HepG2 (cell line): ENCODE measurements at regions not wholly inside any gene's neighbourhood (a gene's known extent, or its start where the extent isn't known, plus 50 kb on each side); places are given as distances from the start of the nearest gene placed in this dataset.

Experiments
- FIP1L1 ChIP-seq: fragments of 200-400 bp; formaldehyde crosslinking; IDR thresholded peaks from 2 replicates; pipeline ENCODE4 v1.6.1; 2018; ENCODE audit warnings: low read depth, mild to moderate bottlenecking, low read length, moderate library complexity, borderline replicate concordance; ENCODE audit not compliant: insufficient read depth
- HOXA3 ChIP-seq: sonication (generic); formaldehyde crosslinking; IDR thresholded peaks from 2 replicates; pipeline ENCODE4 v1.5.0; 2020; ENCODE audit warnings: missing genetic modification reagents
- HOXA7 ChIP-seq: sonication (generic); formaldehyde crosslinking; IDR thresholded peaks from 2 replicates; pipeline ENCODE4 v1.8.1; 2022; ENCODE audit warnings: mild to moderate bottlenecking, missing genetic modification reagents, moderate library complexity
- POLR2A ChIP-seq, 2 experiments: IDR thresholded peaks; 2 replicates each; pipeline ENCODE4 v1.6.1; 2011; ENCODE audit warnings: low read depth in 2 of 2, low read length in 2 of 2, mild to moderate bottlenecking in 1 of 2, moderate library complexity in 1 of 2; ENCODE audit not compliant: insufficient read depth in 1 of 2
- SMAD3 ChIP-seq: sonication (generic); formaldehyde crosslinking; IDR thresholded peaks from 2 replicates; pipeline ENCODE4 v1.4.0; 2020; ENCODE audit warnings: missing genetic modification reagents
- ZNF274 ChIP-seq: sonication (generic); formaldehyde crosslinking; IDR thresholded peaks from 2 replicates; pipeline ENCODE4 v1.5.1; 2020; ENCODE audit warnings: mild to moderate bottlenecking, missing genetic modification reagents
- ZNF335 ChIP-seq: sonication (generic); formaldehyde crosslinking; IDR thresholded peaks from 2 replicates; pipeline ENCODE4 v1.4.0; 2020; ENCODE audit warnings: missing genetic modification reagents
- ZNF790 ChIP-seq: sonication (generic); formaldehyde crosslinking; IDR thresholded peaks from 2 replicates; pipeline ENCODE4 v1.8.0; 2022; ENCODE audit warnings: missing genetic modification reagents, mild to moderate bottlenecking, borderline replicate concordance
- ZNF879 ChIP-seq: sonication (generic); formaldehyde crosslinking; IDR thresholded peaks from 2 replicates; pipeline ENCODE4 v1.8.1; 2023; ENCODE audit warnings: missing genetic modification reagents
- TF ChIP-seq, protein P1 (sequence below): sonication (generic); formaldehyde crosslinking; IDR thresholded peaks from 2 replicates; pipeline ENCODE4 v1.5.0; 2020; ENCODE audit warnings: mild to moderate bottlenecking, missing genetic modification reagents, moderate library complexity

DNA sequence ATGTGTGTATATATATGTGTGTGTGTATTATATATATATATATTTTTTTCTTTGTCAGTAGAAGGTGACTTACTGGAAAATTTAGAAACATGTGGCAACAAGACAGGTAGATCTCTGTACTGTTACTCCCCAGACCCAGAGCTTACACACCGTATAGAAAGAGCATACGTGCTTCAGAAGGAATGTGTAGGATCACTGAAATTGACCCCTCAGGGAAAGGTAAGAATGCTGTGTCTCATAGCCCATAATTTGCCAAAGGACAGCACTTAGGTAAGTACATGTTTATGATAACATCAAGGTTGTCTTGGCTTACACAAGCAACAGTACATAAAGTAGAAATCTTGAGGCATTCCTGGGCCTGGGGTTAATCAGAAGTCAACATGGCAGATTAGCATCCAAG is 54.2 kb upstream of the PDE3B start:
- TF ChIP-seq HOXA7 (CRISPR knock-in tag) = no peak
- no peak for TF ChIP-seq SMAD3 (CRISPR knock-in tag)
- TF ChIP-seq, protein P1, sequence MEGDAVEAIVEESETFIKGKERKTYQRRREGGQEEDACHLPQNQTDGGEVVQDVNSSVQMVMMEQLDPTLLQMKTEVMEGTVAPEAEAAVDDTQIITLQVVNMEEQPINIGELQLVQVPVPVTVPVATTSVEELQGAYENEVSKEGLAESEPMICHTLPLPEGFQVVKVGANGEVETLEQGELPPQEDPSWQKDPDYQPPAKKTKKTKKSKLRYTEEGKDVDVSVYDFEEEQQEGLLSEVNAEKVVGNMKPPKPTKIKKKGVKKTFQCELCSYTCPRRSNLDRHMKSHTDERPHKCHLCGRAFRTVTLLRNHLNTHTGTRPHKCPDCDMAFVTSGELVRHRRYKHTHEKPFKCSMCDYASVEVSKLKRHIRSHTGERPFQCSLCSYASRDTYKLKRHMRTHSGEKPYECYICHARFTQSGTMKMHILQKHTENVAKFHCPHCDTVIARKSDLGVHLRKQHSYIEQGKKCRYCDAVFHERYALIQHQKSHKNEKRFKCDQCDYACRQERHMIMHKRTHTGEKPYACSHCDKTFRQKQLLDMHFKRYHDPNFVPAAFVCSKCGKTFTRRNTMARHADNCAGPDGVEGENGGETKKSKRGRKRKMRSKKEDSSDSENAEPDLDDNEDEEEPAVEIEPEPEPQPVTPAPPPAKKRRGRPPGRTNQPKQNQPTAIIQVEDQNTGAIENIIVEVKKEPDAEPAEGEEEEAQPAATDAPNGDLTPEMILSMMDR (CRISPR knock-in tag) = no peak
- no peak for TF ChIP-seq POLR2A (IDR thresholded peaks at IDR 0.05; ENCODE audit: insufficient read depth in 1 of 2, low read depth in 2 of 2, low read length in 2 of 2)
- no peak for TF ChIP-seq ZNF879 (CRISPR knock-in tag)
- no peak for TF ChIP-seq HOXA3 (CRISPR knock-in tag)
- no peak for TF ChIP-seq ZNF790 (CRISPR knock-in tag)
- TF ChIP-seq ZNF274 = no peak
- TF ChIP-seq FIP1L1 = no peak
- TF ChIP-seq ZNF335 = no peak
